Mesenchymal stem cell (in vitro differentiated cells and primary cell): ENCODE measurements at regions not wholly inside any gene's neighbourhood (a gene's known extent, or its start where the extent isn't known, plus 50 kb on each side); places are given as distances from the start of the nearest gene placed in this dataset.

Source experiments
- DNase-seq: peaks from one replicate; pipeline ENCODE4 v3.0.0-alpha.2; 2013
- H2AFZ ChIP-seq: one replicate; pipeline ENCODE4 v1.6.1; 2013; ENCODE audit warnings: low read depth, mild to moderate bottlenecking, control low read depth, inconsistent platforms, low read length, moderate library complexity
- H2AK5ac ChIP-seq: 2 replicates; pipeline ENCODE4 v1.6.1; 2013; ENCODE audit warnings: low read length, moderate library complexity, mild to moderate bottlenecking, inconsistent platforms; ENCODE audit not compliant: severe bottlenecking
- H2BK120ac ChIP-seq: one replicate; pipeline ENCODE4 v1.6.1; 2013; ENCODE audit warnings: low read depth, mild to moderate bottlenecking, inconsistent platforms, low read length, moderate library complexity
- H2BK12ac ChIP-seq, 2 experiments: one replicate each; pipeline ENCODE4 v1.6.1; 2013; ENCODE audit warnings: inconsistent platforms in 2 of 2, low read length in 2 of 2, mild to moderate bottlenecking in 2 of 2, moderate library complexity in 2 of 2, control low read depth in 1 of 2
- H2BK15ac ChIP-seq: one replicate; pipeline ENCODE4 v1.6.1; 2013; ENCODE audit warnings: mild to moderate bottlenecking, low read depth, inconsistent platforms; ENCODE audit not compliant: poor library complexity, severe bottlenecking
- H2BK5ac ChIP-seq: 2 replicates; pipeline ENCODE4 v1.6.1; 2013; ENCODE audit warnings: low read depth, mild to moderate bottlenecking, low read length, control low read depth, inconsistent platforms; ENCODE audit not compliant: poor library complexity, severe bottlenecking
- H3K14ac ChIP-seq, 2 experiments: one replicate each; pipeline ENCODE4 v1.6.1; 2013; ENCODE audit warnings: inconsistent platforms in 2 of 2, low read length in 2 of 2, control low read depth in 1 of 2, mild to moderate bottlenecking in 1 of 2, moderate library complexity in 1 of 2
- H3K18ac ChIP-seq, 2 experiments: one replicate each; pipeline ENCODE4 v1.6.1; 2013; ENCODE audit warnings: inconsistent platforms in 2 of 2, low read length in 2 of 2, control low read depth in 1 of 2, low read depth in 1 of 2, mild to moderate bottlenecking in 1 of 2
- H3K23ac ChIP-seq, 2 experiments: one replicate each; pipeline ENCODE4 v1.6.1; 2013; ENCODE audit warnings: inconsistent platforms in 2 of 2, low read length in 2 of 2, mild to moderate bottlenecking in 2 of 2, moderate library complexity in 2 of 2, control low read depth in 1 of 2
- H3K27ac ChIP-seq: 2 replicates; pipeline ENCODE4 v1.5.1; 2013; ENCODE audit warnings: mild to moderate bottlenecking, moderate library complexity, low read length, control low read depth, inconsistent platforms; ENCODE audit not compliant: poor library complexity, severe bottlenecking
- H3K27me3 ChIP-seq, 2 experiments: 2 replicates each; pipeline versions ENCODE4 v1.6.1 to v1.7.0; 2013; ENCODE audit warnings: low read length in 2 of 2, mild to moderate bottlenecking in 2 of 2, moderate library complexity in 2 of 2, control low read depth in 1 of 2, inconsistent platforms in 1 of 2; ENCODE audit not compliant: control insufficient read depth in 1 of 2, insufficient read depth in 1 of 2
- H3K36me3 ChIP-seq, 2 experiments: 2 replicates each; pipeline versions ENCODE4 v1.6.1 to v1.7.0; 2013; ENCODE audit warnings: low read length in 2 of 2, control low read depth in 1 of 2, inconsistent platforms in 1 of 2, low read depth in 1 of 2, mild to moderate bottlenecking in 1 of 2; ENCODE audit not compliant: insufficient read depth in 2 of 2, control insufficient read depth in 1 of 2
- H3K4ac ChIP-seq, 2 experiments: one replicate each; pipeline ENCODE4 v1.6.1; 2013; ENCODE audit warnings: inconsistent platforms in 2 of 2, low read length in 2 of 2, mild to moderate bottlenecking in 2 of 2, moderate library complexity in 2 of 2, control low read depth in 1 of 2, low read depth in 1 of 2
- H3K4me1 ChIP-seq: 2 replicates; pipeline ENCODE4 v1.6.1; 2013; ENCODE audit warnings: low read depth, low read length, control low read depth; ENCODE audit not compliant: control insufficient read depth, insufficient read depth
- H3K4me2 ChIP-seq: 2 replicates; pipeline ENCODE4 v1.6.1; 2013; ENCODE audit warnings: low read length, mild to moderate bottlenecking, inconsistent platforms; ENCODE audit not compliant: poor library complexity, severe bottlenecking
- H3K4me3 ChIP-seq, 2 experiments: 2 replicates each; pipeline versions ENCODE4 v1.5.1 to v1.7.0; 2013; ENCODE audit warnings: low read length in 2 of 2, mild to moderate bottlenecking in 2 of 2, control low read depth in 1 of 2, low read depth in 1 of 2; ENCODE audit not compliant: insufficient read depth in 1 of 2
- H3K79me1 ChIP-seq: replicated peaks from 2 replicates; pipeline ENCODE4 v1.6.1; 2013; ENCODE audit warnings: mild to moderate bottlenecking, control low read depth, low read length, inconsistent platforms; ENCODE audit not compliant: poor library complexity, severe bottlenecking
- H3K9ac ChIP-seq: 2 replicates; pipeline ENCODE4 v1.7.0; 2013; ENCODE audit warnings: mild to moderate bottlenecking, low read length, moderate library complexity
- H3K9me3 ChIP-seq: 2 replicates; pipeline ENCODE4 v1.7.0; 2013; ENCODE audit warnings: mild to moderate bottlenecking, low read length; ENCODE audit not compliant: control insufficient read depth
- H4K8ac ChIP-seq: one replicate; pipeline ENCODE4 v1.6.1; 2013; ENCODE audit warnings: inconsistent platforms, mild to moderate bottlenecking, low read length, moderate library complexity
- H4K91ac ChIP-seq: one replicate; pipeline ENCODE4 v1.6.1; 2013; ENCODE audit warnings: mild to moderate bottlenecking, low read length, inconsistent platforms
- WGBS: methylation state at CpG from one replicate; pipeline ENCODE4 v1.1.7; 2013; ENCODE audit warnings: mixed read lengths; 5-methylcytosine and 5-hydroxymethylcytosine counted together

DNA sequence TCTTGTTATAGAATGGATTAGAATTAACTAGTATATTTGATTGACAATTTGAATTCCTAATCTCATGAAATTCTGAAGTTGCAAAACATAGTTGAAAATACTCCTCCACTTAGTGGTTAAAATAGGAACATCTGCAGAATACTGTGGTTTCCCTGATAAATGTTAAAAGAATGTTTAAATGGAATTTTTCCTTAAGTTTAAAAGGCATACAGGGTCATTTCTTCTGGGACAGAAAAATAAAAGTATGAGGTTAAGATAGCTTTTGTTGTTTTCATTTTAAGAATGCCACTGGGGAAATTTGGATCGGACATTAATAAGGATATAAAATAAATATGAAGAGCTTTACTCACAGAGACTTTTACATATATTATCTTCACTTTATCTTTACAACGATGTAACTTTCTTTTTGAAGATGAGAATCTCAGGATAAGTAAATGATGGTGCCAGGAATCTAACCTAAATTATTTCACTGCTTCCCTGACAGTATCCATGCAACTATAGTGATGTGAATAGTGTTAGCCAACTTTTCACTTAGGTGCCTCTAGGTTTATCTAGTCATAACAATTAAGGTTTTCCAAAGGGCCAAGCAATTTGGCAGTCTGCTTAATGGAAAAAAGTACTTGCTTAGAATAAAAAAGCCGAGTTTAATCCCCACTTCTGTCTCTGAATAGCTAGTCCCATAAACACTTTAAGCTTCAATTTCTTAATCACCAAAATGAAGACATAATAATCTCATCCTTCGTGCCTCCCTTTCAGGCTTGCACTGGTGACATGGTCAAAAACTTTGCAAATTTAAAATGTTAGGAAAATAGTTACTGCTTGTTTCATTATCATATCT, 151.8 kb upstream of the STK17B start:
- Histone ChIP-seq H3K4me1 (no peaks in the 10 kb centered on the region), H3K18ac (no peak overlapping the region), H3K9me3 (no peaks in the 10 kb centered on the region), H3K4me2 (no peak overlapping the region), H2AK5ac (no peak overlapping the region), H4K91ac (no peak overlapping the region), H4K8ac (no peak overlapping the region), H3K79me1 (no peaks in the 10 kb centered on the region), H2BK5ac (no peak overlapping the region), H3K23ac (no peak overlapping the region), H3K14ac (no peak overlapping the region), H2BK120ac (no peak overlapping the region), H3K27ac (no peak overlapping the region), H3K9ac (peak overlapping the region; percentile 74), H2BK12ac (no peak overlapping the region), H3K4ac (no peak overlapping the region), H2AFZ (no peak overlapping the region), H3K27me3 (no peaks in the 10 kb centered on the region), H2BK15ac (no peak overlapping the region), H3K36me3 (peaks cover 0 to 13% of the 10 kb centered on the region in 2 experiments), H3K4me3 (peak overlapping the region in 1 of 2 experiments; percentile 9)
- 100% methylated on average over 1 of the region's 4 CpGs for WGBS
- DNase-seq = peak; percentile 52

DNA sequence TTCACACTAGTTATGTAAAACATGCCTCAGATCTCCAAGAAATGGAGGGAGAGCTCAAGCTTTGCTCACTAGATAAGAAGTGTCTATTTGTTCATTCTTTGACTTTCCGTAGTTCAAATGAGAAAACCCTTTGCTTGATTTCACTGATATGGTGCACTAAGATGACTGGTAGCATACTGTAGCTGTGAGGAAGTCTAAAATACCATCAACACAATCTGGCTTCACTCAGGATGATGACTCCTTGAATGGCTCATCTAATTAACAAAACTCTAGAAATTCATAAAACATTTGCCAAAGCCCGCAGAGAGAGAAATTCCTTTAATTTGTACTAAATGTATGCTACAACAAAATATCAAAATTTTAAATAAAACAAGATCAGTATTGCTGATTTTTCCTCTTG, 152.8 kb upstream of the STK17B start:
- no peak overlapping the region for H2BK15ac ChIP-seq
- 80% methylated on average over 1 of the region's 2 CpGs for WGBS
- DNase-seq = peak; percentile 13

DNA sequence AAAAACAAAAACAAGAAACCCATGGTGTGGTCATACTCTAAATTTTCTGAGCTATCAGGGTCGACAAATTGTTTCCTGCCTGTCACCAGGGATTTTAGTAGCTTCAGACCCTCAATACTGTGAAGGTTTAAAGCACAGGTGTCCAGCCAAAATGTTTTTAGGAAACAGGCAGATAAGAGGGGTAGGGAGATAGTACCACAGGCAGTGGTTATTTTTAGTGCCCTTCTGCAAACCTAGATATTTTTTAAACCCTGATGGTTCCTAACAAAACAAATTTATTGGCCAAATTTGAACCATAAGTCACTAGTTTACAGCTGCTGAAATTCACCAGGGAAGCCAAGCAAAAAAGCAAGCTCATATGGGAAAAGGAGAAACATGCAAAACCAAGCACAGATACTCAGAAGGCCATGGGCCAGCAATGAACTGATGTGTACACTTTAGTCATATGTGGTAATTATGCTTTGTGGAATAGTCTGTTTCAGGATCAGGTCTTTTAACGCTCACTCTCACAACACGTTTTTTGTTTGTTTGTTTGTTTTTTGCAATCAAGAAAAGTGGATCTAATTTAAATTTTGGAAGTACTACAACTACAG, 156.8 kb upstream of the STK17B start:
- Histone ChIP-seq H3K14ac (no peak overlapping the region), H2BK5ac (no peak overlapping the region), H3K4me3 (no peak overlapping the region), H3K9ac (no peak overlapping the region), H3K18ac (no peak overlapping the region), H3K23ac (no peak overlapping the region), H4K91ac (no peak overlapping the region), H2BK120ac (no peak overlapping the region), H3K9me3 (no peaks in the 10 kb centered on the region), H3K27ac (no peak overlapping the region), H3K4ac (no peak overlapping the region), H2BK15ac (no peak overlapping the region), H3K36me3 (no peaks in the 10 kb centered on the region), H2AFZ (no peak overlapping the region), H2BK12ac (no peak overlapping the region), H3K4me1 (peaks cover 3% of the 10 kb centered on the region), H4K8ac (no peak overlapping the region), H2AK5ac (no peak overlapping the region), H3K4me2 (no peak overlapping the region), H3K27me3 (no peaks in the 10 kb centered on the region), H3K79me1 (no peaks in the 10 kb centered on the region)
- no peak for DNase-seq
- WGBS = 89% methylated on average over 1 of the region's 3 CpGs

More for the DNA sequence above, 152.8 kb upstream of the STK17B start:
- Histone ChIP-seq H3K27me3 (no peaks in the 10 kb centered on the region), H3K79me1 (no peaks in the 10 kb centered on the region), H2BK12ac (no peak overlapping the region), H3K9ac (peak overlapping the region; percentile 9), H3K9me3 (no peaks in the 10 kb centered on the region), H3K36me3 (peaks cover 0 to 4% of the 10 kb centered on the region in 2 experiments), H3K18ac (no peak overlapping the region), H2AK5ac (no peak overlapping the region), H3K4me2 (no peak overlapping the region), H3K4me1 (no peaks in the 10 kb centered on the region), H3K14ac (no peak overlapping the region), H2AFZ (no peak overlapping the region), H2BK5ac (no peak overlapping the region), H4K8ac (no peak overlapping the region), H3K4ac (no peak overlapping the region), H3K23ac (no peak overlapping the region), H3K4me3 (no peak overlapping the region), H3K27ac (no peak overlapping the region), H2BK120ac (no peak overlapping the region), H4K91ac (no peak overlapping the region)

DNA sequence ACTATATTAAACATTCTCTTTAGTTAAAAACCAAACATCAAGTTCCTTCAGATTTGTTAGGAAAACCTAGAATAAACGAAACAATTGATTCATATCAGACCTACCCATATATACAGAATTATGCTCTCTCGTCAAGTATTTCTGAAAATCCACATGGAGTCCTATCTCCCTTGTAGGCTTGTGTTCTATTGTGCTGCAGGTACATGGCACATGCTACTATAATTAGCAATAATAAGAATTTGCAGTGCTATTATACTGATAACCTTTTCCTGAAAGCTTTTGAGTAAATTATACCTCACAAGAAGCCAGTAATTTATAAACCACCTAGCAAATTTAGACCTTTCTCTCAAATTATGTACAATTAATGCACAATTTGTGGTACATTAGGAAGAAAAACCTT, 158.6 kb upstream of the STK17B start:
- no peaks in the 10 kb centered on the region for H3K36me3 ChIP-seq
- peaks cover 3% of the 10 kb centered on the region for H3K4me1 ChIP-seq
- H3K9ac ChIP-seq = no peak overlapping the region
- H2BK15ac ChIP-seq = no peak overlapping the region
- no peak overlapping the region for H2AFZ ChIP-seq
- H2BK5ac ChIP-seq = no peak overlapping the region
- no peak overlapping the region for H2AK5ac ChIP-seq
- no peaks in the 10 kb centered on the region for H3K27me3 ChIP-seq
- no peak overlapping the region for H2BK120ac ChIP-seq
- no peak overlapping the region for H3K27ac ChIP-seq
- H3K4me2 ChIP-seq = no peak overlapping the region
- 95% methylated on average over 1 of the region's 2 CpGs for WGBS
- H3K14ac ChIP-seq = no peak overlapping the region
- H4K91ac ChIP-seq = no peak overlapping the region
- H3K9me3 ChIP-seq = no peaks in the 10 kb centered on the region
- no peaks in the 10 kb centered on the region for H3K79me1 ChIP-seq
- no peak overlapping the region for H3K18ac ChIP-seq
- H3K4ac ChIP-seq = no peak overlapping the region
- H4K8ac ChIP-seq = no peak overlapping the region
- no peak overlapping the region for H2BK12ac ChIP-seq
- H3K4me3 ChIP-seq = no peak overlapping the region
- H3K23ac ChIP-seq = no peak overlapping the region
- DNase-seq = no peak
